ENCODE measurements at regions not wholly inside any gene's neighbourhood (a gene's known extent, or its start where the extent isn't known, plus 50 kb on each side); places are given as distances from the start of the nearest gene placed in this dataset.
"Not testable (repeated sequence)": the region's sequence is repeated elsewhere in the genome, so short reads cannot be mapped to it uniquely, and the experiment has no call there.

- no peak for DNase-seq
Measured at GRCh38 chr4:18180892-18181291, 159.3 kb upstream of the LCORL start.

- DNase-seq, result no peak
Measured at GRCh38 chr4:18180122-18180521, 158.6 kb upstream of the LCORL start.

GRCh38 chr4:18171896-18172295, 150.3 kb upstream of the LCORL start:
- DNase-seq, result no peak

- DNase-seq, result no peak
Measured at GRCh38 chr4:18167831-18168230, 146.3 kb upstream of the LCORL start.

GRCh38 chr4:18166925-18167324, 145.4 kb upstream of the LCORL start:
- DNase-seq, result no peak

GRCh38 chr4:18162453-18162852, 140.9 kb upstream of the LCORL start:
- no peak for DNase-seq

- DNase-seq, result not testable (repeated sequence)
Measured at GRCh38 chr4:18159117-18159912, 137.8 kb upstream of the LCORL start.

GRCh38 chr4:18155067-18156041, 133.8 kb upstream of the LCORL start:
- no peak for DNase-seq

- no peak for DNase-seq
Measured at GRCh38 chr4:18138076-18138665, 116.6 kb upstream of the LCORL start.

- DNase-seq, result no peak
Measured at GRCh38 chr4:18134111-18134510, 112.6 kb upstream of the LCORL start.

GRCh38 chr4:18130256-18130655, 108.7 kb upstream of the LCORL start:
- DNase-seq, result no peak

- no peak for DNase-seq
Measured at GRCh38 chr4:18128241-18128640, 106.7 kb upstream of the LCORL start.

GRCh38 chr4:18127030-18127429, 105.5 kb upstream of the LCORL start:
- no peak for DNase-seq

GRCh38 chr4:18113710-18114331, 92.3 kb upstream of the LCORL start:
- no peak for DNase-seq

- no peak for DNase-seq
Measured at GRCh38 chr4:18111081-18111480, 89.5 kb upstream of the LCORL start.

- no peak for DNase-seq
Measured at GRCh38 chr4:18110099-18110498, 88.5 kb upstream of the LCORL start.

GRCh38 chr4:18109676-18110075, 88.1 kb upstream of the LCORL start:
- no peak for DNase-seq

GRCh38 chr4:18107848-18108528, 86.4 kb upstream of the LCORL start:
- not testable (repeated sequence) for DNase-seq

- no peak for DNase-seq
Measured at GRCh38 chr4:18106620-18107019, 85.1 kb upstream of the LCORL start.

- DNase-seq, result no peak
Measured at GRCh38 chr4:18105030-18106011, 83.8 kb upstream of the LCORL start.

All from activated naive CD4-positive, alpha-beta T cell treated with Interleukin-2 at 50 U/mL for 16 hours (primary cell).